CD14-positive monocyte (primary cell): ENCODE measurements at regions not wholly inside any gene's neighbourhood (a gene's known extent, or its start where the extent isn't known, plus 50 kb on each side); places are given as distances from the start of the nearest gene placed in this dataset.

Source experiments
- DNase-seq, 3 donors: peaks; one replicate each; pipeline ENCODE4 v3.0.0-alpha.2; 2011 to 2022
- H2AFZ ChIP-seq: 2 replicates; pipeline ENCODE4 v1.6.0; 2012; ENCODE audit warnings: mild to moderate bottlenecking, low read depth, low read length, inconsistent platforms; ENCODE audit not compliant: insufficient read depth, poor library complexity, severe bottlenecking
- H3K27ac ChIP-seq, 2 donors: 1 replicate in 1 of 2; 2 replicates in 1 of 2; pipeline ENCODE4 v1.5.1; 2012 to 2013; ENCODE audit warnings: low read length in 2 of 2, control low read depth in 1 of 2, inconsistent platforms in 1 of 2, low read depth in 1 of 2, mild to moderate bottlenecking in 1 of 2
- H3K27me3 ChIP-seq, 2 donors: one replicate each; pipeline versions ENCODE4 v1.6.0 to v1.6.1; 2011 to 2013; ENCODE audit warnings: low read length in 2 of 2; ENCODE audit not compliant: control insufficient read depth in 2 of 2, insufficient read depth in 2 of 2
- H3K36me3 ChIP-seq, 2 donors: replicated peaks in 1 of 2; 1 replicate in 1 of 2; 2 replicates in 1 of 2; pipeline versions ENCODE4 v1.5.1 to v1.6.1; 2012 to 2013; ENCODE audit warnings: low read length in 2 of 2, control low read depth in 1 of 2, inconsistent platforms in 1 of 2, mild to moderate bottlenecking in 1 of 2; ENCODE audit not compliant: insufficient read depth in 2 of 2, control insufficient read depth in 1 of 2
- H3K4me1 ChIP-seq, 2 donors: 1 replicate in 1 of 2; 2 replicates in 1 of 2; pipeline versions ENCODE4 v1.5.1 to v1.6.1; 2012 to 2013; ENCODE audit warnings: low read length in 2 of 2, control low read depth in 1 of 2, inconsistent platforms in 1 of 2, mild to moderate bottlenecking in 1 of 2, moderate library complexity in 1 of 2; ENCODE audit not compliant: insufficient read depth in 2 of 2, control insufficient read depth in 1 of 2
- H3K4me2 ChIP-seq: replicated peaks from 2 replicates; pipeline ENCODE3; 2012; ENCODE audit warnings: low read length, moderate library complexity, mild to moderate bottlenecking; ENCODE audit not compliant: poor library complexity, severe bottlenecking; ENCODE audit errors: extremely low read depth
- H3K4me3 ChIP-seq, 3 experiments: fragments of 200-600 bp in 1 of 3; sonication (generic) in 1 of 3; replicated peaks in 1 of 3; 1 replicate in 2 of 3; 2 replicates in 1 of 3; pipeline ENCODE4 v1.5.1; 2011 to 2013; ENCODE audit warnings: low read length in 3 of 3, mild to moderate bottlenecking in 3 of 3, control low read depth in 2 of 3, low read depth in 2 of 3, inconsistent platforms in 1 of 3, moderate library complexity in 1 of 3
- H3K79me2 ChIP-seq: 2 replicates; pipeline ENCODE4 v1.6.0; 2012; ENCODE audit warnings: mild to moderate bottlenecking, control low read depth, inconsistent platforms, low read length, moderate library complexity; ENCODE audit not compliant: insufficient read depth
- H3K9ac ChIP-seq: 2 replicates; pipeline ENCODE4 v1.6.0; 2017; ENCODE audit warnings: low read length, mild to moderate bottlenecking; ENCODE audit not compliant: insufficient read depth, poor library complexity, severe bottlenecking
- H3K9me3 ChIP-seq, 2 donors: replicated peaks in 1 of 2; 1 replicate in 1 of 2; 2 replicates in 1 of 2; pipeline versions ENCODE4 v1.5.1 to v1.6.1; 2012 to 2013; ENCODE audit warnings: low read length in 2 of 2, control low read depth in 1 of 2; ENCODE audit not compliant: control insufficient read depth in 1 of 2, insufficient read depth in 1 of 2
- H4K20me1 ChIP-seq: 2 replicates; pipeline ENCODE4 v1.6.0; 2012; ENCODE audit warnings: mild to moderate bottlenecking, low read length, control low read depth, moderate library complexity; ENCODE audit not compliant: insufficient read depth
- H3K27ac Mint-ChIP-seq, 7 donors: one replicate each; pipeline ENCODE4 v1.8.0; 2020; ENCODE audit warnings: mild to moderate bottlenecking in 7 of 7, mixed read lengths in 7 of 7, moderate library complexity in 6 of 7, inconsistent platforms in 2 of 7
- H3K27me3 Mint-ChIP-seq, 3 donors: one replicate each; pipeline ENCODE4 v1.8.0; 2021 to 2022; ENCODE audit warnings: low read depth in 3 of 3, mild to moderate bottlenecking in 3 of 3, mixed read lengths in 3 of 3, moderate library complexity in 3 of 3, inconsistent platforms in 1 of 3
- H3K36me3 Mint-ChIP-seq, 2 donors: one replicate each; pipeline ENCODE4 v1.8.0; 2020; ENCODE audit warnings: mixed read lengths in 2 of 2, inconsistent platforms in 1 of 2, mild to moderate bottlenecking in 1 of 2
- H3K4me1 Mint-ChIP-seq: one replicate; pipeline ENCODE4 v1.8.0; 2020; ENCODE audit warnings: mild to moderate bottlenecking, mixed read lengths
- H3K4me3 Mint-ChIP-seq, 2 donors: one replicate each; pipeline ENCODE4 v1.8.0; 2020; ENCODE audit warnings: mild to moderate bottlenecking in 2 of 2, mixed read lengths in 2 of 2, moderate library complexity in 1 of 2
- H3K9me3 Mint-ChIP-seq, 7 donors: one replicate each; pipeline ENCODE4 v1.8.0; 2020 to 2022; ENCODE audit warnings: mixed read lengths in 7 of 7, mild to moderate bottlenecking in 6 of 7, moderate library complexity in 6 of 7, inconsistent platforms in 2 of 7
- CTCF ChIP-seq: fragments of 200-600 bp; IDR thresholded peaks from one replicate; pipeline ENCODE4 v1.8.0; 2022; ENCODE audit warnings: antibody characterized with exemption, mild to moderate bottlenecking
- WGBS: methylation state at CpG from one replicate; pipeline ENCODE4 v1.1.5; 2013; ENCODE audit warnings: missing lambda C conversion rate; ENCODE audit not compliant: insufficient coverage; 5-methylcytosine and 5-hydroxymethylcytosine counted together
- intact Hi-C, 2 donors: fragments of 100-400 bp; cut with micrococcal nuclease; formaldehyde crosslinking; loops; one replicate each; pipeline versions ENCODE4 v1.15.0 to v1.15.1; 2023

GRCh38 chrX:87110142-87110541, 407.5 kb upstream of the KLHL4 start:
- Histone ChIP-seq H4K20me1 (no peaks in the 10 kb centered on the region), H2AFZ (no peak overlapping the region), H3K4me1 (no peaks in the 10 kb centered on the region), H3K36me3 (no peaks in the 10 kb centered on the region), H3K9me3 (peaks cover 0 to 6% of the 10 kb centered on the region in 2 donors), H3K9ac (no peak overlapping the region), H3K27ac (no peak overlapping the region), H3K79me2 (no peaks in the 10 kb centered on the region), H3K27me3 (no peaks in the 10 kb centered on the region), H3K4me2 (no peak overlapping the region), H3K4me3 (no peak overlapping the region)
- no peak for TF ChIP-seq CTCF
- H3K4me3 Mint-ChIP-seq, result no peak overlapping the region
- peaks cover 0 to 1% (median 0%) of the 10 kb centered on the region in 3 donors for H3K27me3 Mint-ChIP-seq
- intact Hi-C loops, result no loop called here
- WGBS, result no CpG with 5 or more reads among the region's 2 CpGs
- H3K27ac Mint-ChIP-seq, result no peak overlapping the region
- DNase-seq, result no peak
- no peaks in the 10 kb centered on the region for H3K36me3 Mint-ChIP-seq
- no peaks in the 10 kb centered on the region for H3K4me1 Mint-ChIP-seq
- H3K9me3 Mint-ChIP-seq, result peaks cover 0 to 8% (median 4%) of the 10 kb centered on the region in 7 donors

- H2AFZ ChIP-seq, result no peak overlapping the region
- peaks cover 0 to 3% (median 0%) of the 10 kb centered on the region in 7 donors for H3K9me3 Mint-ChIP-seq
- H3K4me1 Mint-ChIP-seq, result no peaks in the 10 kb centered on the region
- intact Hi-C loops, result no loop called here
- no peaks in the 10 kb centered on the region for H3K27me3 ChIP-seq
- no peaks in the 10 kb centered on the region for H3K4me1 ChIP-seq
- no peaks in the 10 kb centered on the region for H3K36me3 ChIP-seq
- no peak overlapping the region for H3K4me3 Mint-ChIP-seq
- no peaks in the 10 kb centered on the region for H3K79me2 ChIP-seq
- H3K9me3 ChIP-seq, result no peaks in the 10 kb centered on the region
- H3K4me2 ChIP-seq, result no peak overlapping the region
- WGBS, result 95% methylated on average over 3 of the region's 18 CpGs
- H3K27ac ChIP-seq, result no peak overlapping the region
- H4K20me1 ChIP-seq, result no peaks in the 10 kb centered on the region
- H3K36me3 Mint-ChIP-seq, result no peaks in the 10 kb centered on the region
- peaks cover 0 to 2% (median 1%) of the 10 kb centered on the region in 3 donors for H3K27me3 Mint-ChIP-seq
- no peak for TF ChIP-seq CTCF
- no peak overlapping the region for H3K9ac ChIP-seq
- no peak for DNase-seq
- H3K27ac Mint-ChIP-seq, result no peak overlapping the region
- no peak overlapping the region for H3K4me3 ChIP-seq
Measured at GRCh38 chrX:87140800-87141483, 376.7 kb upstream of the KLHL4 start.
